ENCODE measurements at regions not wholly inside any gene's neighbourhood (a gene's known extent, or its start where the extent isn't known, plus 50 kb on each side); places are given as distances from the start of the nearest gene placed in this dataset.
"Not testable (repeated sequence)": the region's sequence is repeated elsewhere in the genome, so short reads cannot be mapped to it uniquely, and the experiment has no call there.

DNA sequence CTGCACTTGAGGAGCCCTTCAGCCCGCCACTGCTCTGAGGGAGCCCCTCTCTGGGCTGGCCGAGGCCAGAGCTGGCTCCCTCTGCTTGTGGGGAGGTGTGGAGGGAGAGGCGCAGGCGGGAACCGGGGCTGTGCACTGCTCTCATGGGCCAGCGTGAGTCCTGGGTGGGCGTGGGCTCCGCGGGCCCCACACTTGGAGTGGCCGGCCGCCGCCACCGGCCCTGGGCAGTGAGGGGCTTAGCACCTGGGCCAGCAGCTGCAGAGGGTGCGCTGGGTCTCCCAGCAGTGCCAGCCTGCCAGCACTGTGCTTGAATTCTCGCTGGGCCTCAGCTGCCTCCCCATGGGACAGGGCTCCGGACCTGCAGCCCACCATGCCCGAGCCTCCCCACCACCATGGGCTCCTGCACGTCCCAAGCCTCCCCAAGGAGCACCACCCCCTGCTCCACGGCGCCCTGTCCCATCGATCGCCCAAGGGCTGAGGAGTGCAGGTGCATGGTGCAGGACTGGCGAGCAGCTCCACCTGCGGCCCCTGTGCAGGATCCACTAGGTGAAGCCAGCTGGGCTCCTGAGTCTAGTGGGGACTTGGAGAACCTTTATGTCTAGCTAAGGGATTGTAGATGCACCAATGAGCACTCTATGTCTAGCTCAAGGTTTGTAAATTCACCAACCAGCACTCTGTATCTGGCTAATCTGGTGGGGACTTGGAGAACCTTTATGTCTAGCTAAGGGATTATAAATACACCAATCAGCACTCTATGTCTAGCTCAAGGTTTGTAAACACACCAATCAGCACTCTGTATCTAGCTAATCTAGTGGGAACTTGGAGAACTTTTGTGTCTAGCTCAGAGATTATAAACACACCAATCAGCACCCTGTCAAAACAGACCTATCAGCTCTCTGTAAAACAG lies 1180.3 kb downstream of the FSCB start:
- not testable (repeated sequence) for DNase-seq (ENCODE audit: low read depth in 2 of 3, low spot score in 1 of 3)

DNA sequence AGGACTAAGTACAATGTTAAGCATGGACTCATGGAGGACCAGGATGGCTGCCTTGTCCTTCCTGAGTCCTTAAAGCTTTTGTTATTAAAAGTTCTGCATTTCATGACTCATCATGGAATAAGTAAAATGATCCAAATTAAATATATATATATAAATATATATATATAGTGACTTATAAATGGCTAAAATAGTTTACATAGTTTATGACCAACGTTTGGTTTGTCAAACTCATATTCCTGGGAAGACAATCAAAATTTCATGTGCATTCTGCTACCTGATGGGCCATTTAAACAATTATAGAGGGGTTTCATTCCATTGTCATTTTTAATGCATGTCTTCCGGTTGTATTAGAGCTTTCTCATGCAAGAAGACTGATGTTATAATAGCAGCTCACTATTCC lies 1190.7 kb downstream of the FSCB start:
- no peak for DNase-seq (ENCODE audit: low read depth in 2 of 3, low spot score in 1 of 3)

DNA sequence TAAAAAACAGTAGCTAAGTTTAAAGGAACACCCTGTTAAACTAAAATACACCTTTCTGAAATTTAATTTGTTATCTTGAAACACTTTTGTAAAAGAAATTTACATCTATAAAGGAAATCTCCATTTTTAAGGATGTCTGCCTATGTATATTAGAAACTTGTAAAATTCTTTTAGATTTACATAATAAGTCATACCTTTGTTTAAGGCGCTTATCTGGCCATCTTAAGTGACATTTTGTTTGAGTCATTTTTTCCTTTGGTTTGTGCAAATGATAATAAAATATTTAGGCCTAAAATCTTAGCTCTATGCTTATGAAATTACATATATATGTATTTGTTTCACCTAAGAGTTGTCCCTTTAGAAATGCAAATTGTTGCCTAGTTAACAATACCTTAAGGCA lies 1193.4 kb downstream of the FSCB start:
- no peak for DNase-seq (ENCODE audit: low read depth in 2 of 3, low spot score in 1 of 3)

DNA sequence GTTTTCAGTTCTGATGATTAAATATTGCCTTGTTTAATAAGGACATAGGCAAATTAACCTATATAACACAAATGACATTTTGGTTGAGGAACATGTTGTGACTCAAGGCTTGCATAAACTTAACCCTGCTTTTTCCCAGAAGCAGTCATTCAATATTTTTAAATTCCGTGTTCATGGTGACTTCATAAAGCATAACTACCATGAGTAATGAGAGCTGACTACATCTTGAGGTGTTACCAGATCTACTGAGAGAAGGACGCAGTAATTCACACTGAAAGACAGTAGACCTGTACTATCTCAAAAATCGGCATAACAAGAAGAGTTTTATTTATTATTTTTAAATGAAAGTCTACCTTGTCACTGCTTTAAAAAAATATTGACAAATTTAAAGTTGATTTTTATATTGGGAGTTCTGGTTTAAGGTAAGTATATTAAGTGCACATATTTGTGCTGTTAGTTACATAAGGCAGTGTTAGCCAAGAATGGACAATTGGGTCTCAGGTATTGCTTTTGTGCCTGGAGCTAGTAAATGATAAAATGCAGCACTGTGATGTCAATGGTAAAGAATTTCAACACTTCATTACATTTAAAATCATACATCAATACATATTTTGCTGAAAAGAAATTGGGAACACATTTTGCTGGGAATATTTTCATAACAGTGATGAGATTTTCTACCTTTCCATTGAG lies 1198.5 kb downstream of the FSCB start:
- no peak for DNase-seq (ENCODE audit: low read depth in 2 of 3, low spot score in 1 of 3)

DNA sequence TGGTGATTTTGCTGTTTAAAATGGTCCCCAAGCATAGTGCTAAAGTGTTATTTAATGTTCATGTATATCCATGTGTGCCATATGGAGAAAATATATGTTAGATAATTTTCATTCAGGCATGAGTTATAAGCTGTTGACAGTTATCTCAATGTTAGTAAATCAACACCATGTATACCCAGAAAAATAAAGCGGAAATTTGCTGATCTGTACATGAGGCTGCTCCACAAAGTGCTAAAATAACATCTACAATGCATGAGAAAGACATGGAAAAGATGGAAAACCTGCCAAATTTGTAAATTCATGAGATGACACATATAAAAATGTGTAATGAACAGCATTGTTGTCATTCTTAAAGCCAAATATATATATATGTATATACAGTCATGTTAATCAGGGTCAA lies 1199.2 kb downstream of the FSCB start:
- no peak for DNase-seq (ENCODE audit: low read depth in 2 of 3, low spot score in 1 of 3)

DNA sequence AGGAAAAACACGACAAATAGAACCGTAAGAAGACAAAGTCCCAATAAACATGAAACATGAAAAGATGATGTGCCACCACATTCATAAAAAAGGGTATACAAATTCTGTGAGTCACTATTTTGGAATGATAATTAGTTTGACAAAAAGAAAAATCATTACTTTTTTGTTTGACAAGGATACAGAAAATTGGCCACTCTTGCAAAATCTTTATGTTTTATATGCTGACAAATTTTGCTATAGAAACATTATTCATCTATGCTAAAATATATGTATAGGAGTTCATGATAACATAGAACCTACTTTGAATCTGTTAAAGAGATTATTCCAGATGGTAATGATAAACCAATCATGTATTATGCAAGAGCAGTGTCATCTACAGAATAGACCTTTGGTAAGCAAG lies 1201.0 kb downstream of the FSCB start:
- no peak for DNase-seq (ENCODE audit: low read depth in 2 of 3, low spot score in 1 of 3)

DNA sequence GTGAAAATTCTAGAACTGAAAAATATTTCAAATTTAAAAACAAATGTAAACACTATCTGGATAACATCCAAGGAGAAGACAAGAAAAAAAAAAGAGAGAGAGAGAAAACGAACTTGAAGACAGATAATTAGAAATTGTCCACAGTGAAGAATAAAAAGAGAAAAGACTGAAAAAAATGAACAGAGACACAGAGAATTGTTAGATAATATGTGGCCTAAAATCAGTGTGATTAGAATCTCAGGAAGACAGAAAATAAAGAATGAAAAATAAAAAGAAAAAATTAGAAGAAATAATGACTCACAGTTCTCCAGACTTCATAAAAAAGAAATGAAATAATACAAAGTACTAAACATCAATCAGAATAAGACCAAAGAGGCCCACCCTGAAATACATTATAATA lies 1209.3 kb downstream of the FSCB start:
- DNase-seq (ENCODE audit: low read depth in 2 of 3, low spot score in 1 of 3) = no peak

DNA sequence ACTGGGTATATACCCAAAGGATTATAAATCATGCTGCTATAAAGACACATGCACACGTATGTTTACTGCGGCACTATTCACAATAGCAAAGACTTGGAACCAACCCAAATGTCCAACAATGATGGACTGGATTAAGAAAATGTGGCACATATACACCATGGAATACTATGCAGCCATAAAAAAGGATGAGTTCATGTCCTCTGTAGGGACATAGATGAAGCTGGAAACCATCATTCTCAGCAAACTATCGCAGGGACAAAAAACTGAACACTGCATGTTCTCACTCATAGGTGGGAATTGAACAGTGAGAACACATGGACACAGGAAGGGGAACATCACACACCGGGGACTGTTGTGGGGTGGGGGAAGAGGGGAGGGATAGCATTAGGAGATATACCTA lies 1211.0 kb downstream of the FSCB start:
- DNase-seq (ENCODE audit: low read depth in 2 of 3, low spot score in 1 of 3) = not testable (repeated sequence)

DNA sequence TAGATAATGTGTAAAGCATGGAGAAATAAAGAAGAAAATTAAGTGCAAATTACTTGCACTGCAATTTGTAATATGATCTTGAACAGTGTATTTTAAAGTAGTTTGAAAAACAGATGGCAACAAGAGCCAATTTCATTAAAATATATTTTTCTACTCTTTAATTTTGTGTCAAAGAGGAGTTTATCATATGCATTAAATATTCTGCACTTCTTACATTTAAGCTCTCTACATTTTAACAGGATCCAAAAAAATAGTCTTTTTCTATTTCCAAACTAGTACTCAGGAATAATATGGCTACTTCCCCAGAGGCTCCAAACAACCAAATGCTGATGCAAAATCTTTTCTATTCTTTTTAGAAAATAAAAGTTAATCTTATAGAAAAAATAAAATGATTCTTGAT lies 1221.5 kb downstream of the FSCB start:
- no peak for DNase-seq (ENCODE audit: low read depth in 2 of 3, low spot score in 1 of 3)

DNA sequence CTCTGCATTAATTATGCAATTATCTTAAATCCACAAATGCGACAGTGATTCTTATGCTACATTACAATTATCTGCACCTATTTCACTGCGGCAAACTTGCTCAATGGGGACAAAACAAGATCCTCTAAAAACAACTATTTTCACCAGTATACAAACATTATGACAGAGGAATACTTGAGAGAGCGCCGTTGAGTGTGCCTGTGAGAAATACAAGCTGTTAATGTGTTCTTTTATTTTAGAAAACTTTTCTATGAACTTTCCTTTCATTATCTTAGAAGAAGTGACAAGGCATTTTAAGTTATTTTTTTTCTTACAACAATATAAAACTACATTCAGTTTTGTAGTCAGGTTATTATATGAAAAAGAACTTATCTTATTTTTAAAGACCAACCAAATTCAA lies 1247.0 kb downstream of the FSCB start:
- DNase-seq (ENCODE audit: low read depth in 2 of 3, low spot score in 1 of 3) = no peak

DNA sequence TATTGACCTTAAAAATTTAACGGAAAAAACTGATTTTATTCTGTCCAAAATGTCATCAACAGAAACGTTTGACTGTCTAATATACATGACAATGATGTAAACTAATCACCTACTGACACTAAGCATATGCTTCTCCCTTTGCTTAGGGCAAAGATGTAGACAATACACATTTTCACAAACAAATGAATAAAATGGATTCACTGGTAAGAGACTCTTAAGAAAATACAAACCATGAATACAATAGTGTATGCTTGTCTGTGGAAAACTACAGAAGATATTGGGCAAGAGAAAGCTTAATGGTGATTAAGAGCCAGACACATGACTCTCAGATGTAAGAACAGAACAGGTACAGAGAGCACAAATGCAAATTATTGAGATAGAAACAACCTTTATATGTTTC lies 1248.7 kb downstream of the FSCB start:
- DNase-seq (ENCODE audit: low read depth in 2 of 3, low spot score in 1 of 3) = no peak

DNA sequence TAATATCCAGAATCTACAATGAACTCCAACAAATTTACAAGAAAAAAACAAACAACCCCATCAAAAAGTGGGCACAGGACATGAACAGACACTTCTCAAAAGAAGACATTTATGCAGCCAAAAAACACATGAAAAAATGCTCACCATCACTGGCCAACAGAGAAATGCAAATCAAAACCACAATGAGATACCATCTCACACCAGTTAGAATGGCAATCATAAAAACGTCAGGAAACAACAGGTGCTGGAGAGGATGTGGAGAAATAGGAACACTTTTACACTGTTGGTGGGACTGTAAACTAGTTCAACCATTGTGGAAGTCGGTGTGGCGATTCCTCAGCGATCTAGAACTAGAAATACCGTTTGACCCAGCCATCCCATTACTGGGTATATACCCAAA lies 1250.1 kb downstream of the FSCB start:
- DNase-seq (ENCODE audit: low read depth in 2 of 3, low spot score in 1 of 3) = not testable (repeated sequence)

DNA sequence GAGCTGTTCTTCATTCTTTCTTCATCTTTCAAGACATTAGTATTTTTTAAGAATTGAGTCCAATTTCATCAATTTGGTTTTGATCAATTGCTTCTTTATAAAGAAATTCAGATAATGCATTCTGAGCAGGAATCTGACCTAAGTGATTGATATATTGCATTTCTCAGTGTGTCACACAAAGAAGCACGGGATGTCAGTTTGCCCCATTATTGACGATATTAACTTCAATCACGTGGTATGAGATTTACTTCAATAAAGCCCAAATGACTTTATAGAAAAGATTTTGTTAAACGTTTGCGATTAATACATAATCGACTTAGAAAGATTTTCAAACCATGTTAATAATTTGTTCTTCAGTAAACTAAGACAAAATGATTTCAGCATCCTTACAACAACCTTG lies 1254.2 kb downstream of the FSCB start:
- DNase-seq (ENCODE audit: low read depth in 2 of 3, low spot score in 1 of 3) = no peak

DNA sequence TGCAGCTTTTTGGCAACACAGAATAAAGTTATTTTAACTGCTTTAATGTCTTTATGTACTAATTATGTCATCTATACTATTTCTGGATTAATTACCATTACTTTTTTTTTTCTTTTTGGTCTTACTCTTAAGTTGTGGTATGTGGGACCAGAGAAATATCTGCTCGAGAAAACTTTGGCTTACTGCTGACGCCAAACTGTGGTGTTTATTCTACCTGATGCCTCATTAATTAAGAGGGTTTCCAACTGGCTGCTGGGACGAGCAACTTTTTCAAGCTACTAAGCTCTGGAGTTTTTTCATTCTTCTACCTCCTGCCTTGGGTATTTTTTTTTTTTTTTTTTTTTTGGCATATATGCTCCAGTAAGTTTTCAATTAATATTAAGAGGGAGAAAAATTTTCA lies 1257.5 kb downstream of the FSCB start:
- DNase-seq (ENCODE audit: low read depth in 2 of 3, low spot score in 1 of 3) = no peak

DNA sequence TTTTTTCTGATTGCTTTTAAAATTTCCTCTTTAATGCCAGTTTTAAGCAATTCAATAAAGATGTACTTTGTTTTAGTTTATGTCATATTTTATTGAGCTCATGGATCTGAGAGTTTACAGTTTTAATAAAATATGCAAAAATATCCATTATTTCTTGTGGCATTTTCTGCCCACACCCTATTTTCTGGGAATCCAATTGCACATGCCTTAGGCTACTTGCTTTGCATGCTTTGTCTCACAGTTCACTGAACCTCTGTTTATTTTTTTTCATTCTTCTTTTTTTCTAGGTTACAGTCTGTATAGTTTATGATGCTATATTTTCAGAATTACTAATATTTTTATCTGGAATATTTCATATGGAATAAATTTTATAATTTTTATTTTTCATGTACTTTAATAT lies 1258.0 kb downstream of the FSCB start:
- DNase-seq (ENCODE audit: low read depth in 2 of 3, low spot score in 1 of 3) = no peak

DNA sequence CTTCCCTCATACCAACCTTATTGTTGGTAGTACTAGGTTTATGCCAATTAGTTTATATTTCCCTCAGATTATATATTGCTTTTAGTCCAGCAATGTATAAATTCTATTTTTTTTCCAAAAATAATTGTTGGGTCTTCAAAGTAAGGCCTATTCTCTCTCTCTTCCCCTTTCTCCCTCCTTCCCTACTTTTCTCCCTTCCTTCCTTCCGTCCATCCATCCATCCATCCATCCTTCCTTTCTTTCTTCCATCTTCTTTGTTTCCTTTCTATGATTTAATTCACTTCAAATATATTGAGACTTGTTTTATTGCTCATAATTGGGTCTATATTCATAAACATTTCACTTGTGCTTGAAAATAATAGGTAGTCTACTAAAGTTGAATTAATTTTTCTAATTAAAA lies 1259.2 kb downstream of the FSCB start:
- DNase-seq (ENCODE audit: low read depth in 2 of 3, low spot score in 1 of 3) = no peak

DNA sequence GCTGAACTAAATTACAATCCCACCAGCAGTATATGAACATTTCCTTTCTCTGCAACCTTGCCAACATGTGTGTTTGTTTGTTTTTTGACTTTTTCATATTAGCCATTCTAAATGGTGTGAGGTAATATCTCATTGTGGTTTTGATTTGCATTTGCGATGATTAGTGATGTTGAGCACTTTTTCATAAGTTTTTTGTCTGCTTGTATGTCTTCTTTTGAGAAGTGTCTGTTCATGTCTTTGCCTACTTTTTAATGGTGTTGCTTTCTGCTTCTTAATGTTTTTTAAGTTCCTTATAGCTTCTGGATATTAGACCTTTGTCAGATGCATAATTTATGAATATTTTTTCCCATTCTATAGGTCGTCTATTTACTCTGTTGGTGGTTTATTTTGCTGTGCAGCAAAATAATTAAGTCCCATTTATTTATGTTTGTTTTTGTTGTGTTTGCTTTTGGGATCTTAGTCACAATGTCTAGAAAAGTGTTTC lies 1262.9 kb downstream of the FSCB start:
- DNase-seq (ENCODE audit: low read depth in 2 of 3, low spot score in 1 of 3) = no peak

DNA sequence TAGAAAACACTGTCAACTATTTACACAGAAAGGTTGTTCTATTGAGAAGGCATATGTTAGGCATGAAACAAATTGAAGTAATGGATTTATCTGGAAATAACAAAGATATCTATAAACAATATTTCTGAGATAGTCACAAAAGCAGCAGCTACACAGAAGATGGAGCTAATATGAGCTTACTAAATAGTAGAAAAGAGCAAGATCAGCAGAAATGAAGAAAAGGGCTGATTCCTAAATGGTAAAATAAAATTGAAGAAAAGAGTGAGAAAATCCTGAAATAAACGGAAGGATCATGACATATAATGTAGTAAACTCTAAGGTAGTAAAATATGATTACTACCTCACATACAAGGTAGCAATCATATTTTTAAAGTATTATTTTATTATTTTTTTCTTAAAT lies 1263.9 kb downstream of the FSCB start:
- no peak for DNase-seq (ENCODE audit: low read depth in 2 of 3, low spot score in 1 of 3)

DNA sequence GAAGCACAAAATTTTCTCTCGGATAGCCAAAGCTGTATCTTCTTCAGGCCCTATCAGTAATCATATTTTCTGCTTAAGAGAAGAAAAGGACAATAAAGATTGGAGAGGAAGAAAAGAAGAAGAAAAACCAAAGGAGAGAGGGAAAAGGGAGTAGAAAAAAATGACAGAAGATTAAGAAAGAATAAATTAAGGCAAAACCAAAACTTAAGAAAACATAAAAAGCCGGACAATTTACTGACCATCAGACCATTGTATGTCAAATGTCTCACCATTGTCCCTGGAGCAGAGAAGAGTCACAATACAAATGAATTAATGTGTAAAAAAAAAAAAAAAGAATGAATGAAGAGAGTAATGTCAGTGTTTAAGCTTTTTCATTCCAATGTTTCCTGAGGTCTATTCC lies 1274.8 kb downstream of the FSCB start:
- no peak for DNase-seq (ENCODE audit: low read depth in 2 of 3, low spot score in 1 of 3)

DNA sequence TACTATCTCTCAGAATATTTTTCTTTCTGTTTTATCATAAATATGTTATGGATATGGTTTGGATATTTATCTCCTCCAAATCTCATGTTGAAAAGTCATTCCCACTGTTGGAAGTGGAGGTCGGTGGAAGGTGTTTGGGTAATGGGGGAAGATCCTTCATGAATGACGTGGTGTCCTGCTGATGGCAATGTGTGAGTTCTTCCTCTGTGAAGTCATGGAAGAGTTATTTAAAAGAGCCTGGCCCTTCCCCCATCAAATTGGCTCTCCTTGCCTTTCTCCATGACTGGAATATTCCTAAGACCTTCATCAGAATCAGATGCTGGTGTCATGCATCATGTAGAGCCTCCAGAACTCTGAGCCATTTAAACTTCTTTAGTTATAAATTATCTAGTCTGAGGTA lies 1291.6 kb downstream of the FSCB start:
- no peak for DNase-seq (ENCODE audit: low read depth in 2 of 3, low spot score in 1 of 3)

DNA sequence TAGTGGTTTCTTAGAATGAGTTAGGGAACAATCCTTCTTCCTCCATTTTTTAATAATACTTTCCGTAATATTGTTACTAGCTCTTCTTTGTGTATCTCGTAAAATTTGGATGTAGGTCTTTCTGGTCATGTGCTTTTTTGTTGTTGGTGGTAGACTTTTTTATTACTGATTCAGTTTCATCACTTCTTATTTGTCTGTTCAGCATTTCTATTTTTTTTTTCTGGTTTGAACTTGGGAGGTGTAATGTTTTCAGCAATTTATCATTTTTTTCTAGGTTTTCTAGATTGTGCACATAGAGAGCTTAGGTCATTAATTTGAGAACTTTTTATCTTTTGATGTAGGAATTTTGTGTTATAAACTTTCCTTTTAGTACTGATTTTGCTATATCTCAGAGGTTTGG lies 1299.9 kb downstream of the FSCB start:
- DNase-seq (ENCODE audit: low read depth in 2 of 3, low spot score in 1 of 3) = no peak

DNA sequence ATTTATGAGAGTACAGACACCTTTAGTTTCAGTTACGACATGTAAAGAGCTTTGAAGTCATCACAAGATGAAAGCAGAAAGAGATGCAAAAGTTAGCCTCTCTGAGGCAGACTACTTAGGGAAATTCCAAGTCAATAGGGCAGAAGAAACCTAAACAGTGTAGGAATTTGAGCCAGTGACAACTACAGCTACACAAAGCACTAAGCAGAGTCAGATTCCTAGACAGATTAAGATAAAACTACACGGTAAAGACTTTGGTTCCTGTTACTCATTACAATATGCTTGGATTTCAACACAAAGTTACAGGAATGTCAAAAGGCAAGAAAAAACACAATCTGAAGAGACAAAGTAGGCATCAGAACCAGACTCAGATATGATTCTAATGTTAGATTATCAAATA lies 1302.3 kb downstream of the FSCB start:
- DNase-seq (ENCODE audit: low read depth in 2 of 3, low spot score in 1 of 3) = no peak

DNA sequence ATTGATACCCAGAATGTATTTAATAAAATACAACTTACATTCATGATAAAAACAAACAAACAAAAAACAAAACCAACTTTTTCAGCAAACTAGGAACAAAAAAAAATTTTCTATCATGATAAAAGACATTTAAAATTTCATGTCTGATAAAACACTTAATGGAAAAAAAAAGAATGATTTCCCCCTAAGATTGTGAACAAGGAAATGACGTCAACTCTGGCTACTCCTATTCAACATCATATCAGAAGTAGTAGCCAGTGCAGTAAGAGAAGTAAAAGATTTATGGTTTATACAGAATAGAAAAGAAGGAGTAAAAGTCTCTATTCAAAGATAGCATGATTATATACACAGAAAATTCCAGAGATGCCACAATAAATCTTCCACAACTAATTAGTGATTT lies 1306.6 kb downstream of the FSCB start:
- no peak for DNase-seq (ENCODE audit: low read depth in 2 of 3, low spot score in 1 of 3)

Data from stimulated activated CD4-positive, alpha-beta T cell treated with anti-CD3 and anti-CD28 coated beads, Interleukin-12 subunit alpha, Interleukin-12 subunit beta, amount 100 ng/mL, for 48 hours (primary cell).